ENCODE measurements at regions not wholly inside any gene's neighbourhood (a gene's known extent, or its start where the extent isn't known, plus 50 kb on each side); places are given as distances from the start of the nearest gene placed in this dataset.

DNA sequence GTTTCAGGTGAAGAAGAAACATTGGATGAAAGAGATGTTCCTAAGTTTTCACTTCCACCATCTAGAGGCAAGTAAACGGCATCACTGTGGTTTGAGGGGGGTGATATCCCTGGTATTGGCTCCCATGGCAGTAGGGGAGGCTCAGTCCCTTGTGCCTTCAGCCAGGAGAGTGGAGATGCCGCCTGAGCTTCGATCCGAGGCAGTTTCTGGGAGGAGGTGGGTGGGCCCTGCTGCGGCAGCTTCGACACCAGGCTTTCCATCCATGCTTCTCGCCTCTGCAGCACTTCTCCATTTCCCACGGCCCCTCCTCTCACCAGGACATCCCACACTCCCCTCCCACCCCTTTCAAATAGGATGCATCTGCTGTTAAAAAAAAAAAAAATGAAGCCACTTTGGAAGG lies 258.3 kb downstream of the GADD45G start:
- H3K4me3 ChIP-seq (ENCODE audit: insufficient read length, low read depth), result no peak overlapping the region
- no peaks in the 10 kb centered on the region for H3K27me3 ChIP-seq (ENCODE audit: insufficient read depth, insufficient read length)
- DNase-seq (ENCODE audit: low read depth, low spot score), result no peak
- no peaks in the 10 kb centered on the region for H3K4me1 ChIP-seq (ENCODE audit: insufficient read depth, insufficient read length)
- no peaks in the 10 kb centered on the region for H3K36me3 ChIP-seq (ENCODE audit: insufficient read depth, insufficient read length, low read length)
- peaks cover 6% of the 10 kb centered on the region for H3K9me3 ChIP-seq (ENCODE audit: insufficient read depth, low read length)
- no peak for TF ChIP-seq YY1 (IDR thresholded peaks at IDR 0.05; ENCODE audit: insufficient read depth, insufficient read length)
- TF ChIP-seq ZNF274 (IDR thresholded peaks at IDR 0.05; ENCODE audit: low read depth, low read length), result no peak
- no peak for TF ChIP-seq SUZ12 (IDR thresholded peaks at IDR 0.05; ENCODE audit: extremely low read depth, insufficient read depth, insufficient read length)
- no peak overlapping the region for H3K9ac ChIP-seq (ENCODE audit: insufficient read length, low read depth)

GRCh38 chr9:89863837-89864236 lies 259.0 kb downstream of the GADD45G start:
- no peaks in the 10 kb centered on the region for H3K36me3 ChIP-seq (ENCODE audit: insufficient read depth, insufficient read length, low read length)
- no peaks in the 10 kb centered on the region for H3K9me3 ChIP-seq (ENCODE audit: insufficient read depth, low read length)
- H3K4me1 ChIP-seq (ENCODE audit: insufficient read depth, insufficient read length), result no peaks in the 10 kb centered on the region
- no peak overlapping the region for H3K9ac ChIP-seq (ENCODE audit: insufficient read length, low read depth)
- TF ChIP-seq YY1 (IDR thresholded peaks at IDR 0.05; ENCODE audit: insufficient read depth, insufficient read length) (no peak), ZNF274 (IDR thresholded peaks at IDR 0.05; ENCODE audit: low read depth, low read length) (no peak), SUZ12 (IDR thresholded peaks at IDR 0.05; ENCODE audit: extremely low read depth, insufficient read depth, insufficient read length) (no peak)
- no peak for DNase-seq (ENCODE audit: low read depth, low spot score)
- no peak overlapping the region for H3K4me3 ChIP-seq (ENCODE audit: insufficient read length, low read depth)
- H3K27me3 ChIP-seq (ENCODE audit: insufficient read depth, insufficient read length), result no peaks in the 10 kb centered on the region

DNA sequence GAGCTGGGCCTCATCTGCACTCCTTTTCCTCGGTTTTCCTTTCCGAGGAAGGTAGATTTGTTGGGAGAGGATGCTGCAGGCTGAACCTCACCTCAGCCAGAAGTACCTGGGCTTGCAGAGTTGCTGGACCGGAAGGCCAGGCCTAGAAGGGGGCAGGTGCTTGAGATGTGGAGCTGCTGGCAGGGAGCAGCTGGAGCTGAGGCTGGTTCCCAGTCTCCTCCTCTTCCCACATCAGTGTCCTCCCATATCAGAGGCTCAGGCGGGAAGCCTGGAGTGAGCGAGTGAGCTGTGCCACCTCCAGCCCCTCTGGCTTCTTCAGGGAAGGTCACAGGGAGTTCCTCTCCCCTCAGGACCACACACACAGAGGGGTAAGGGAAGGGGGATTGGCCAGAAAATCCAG lies 259.4 kb downstream of the GADD45G start:
- no peak overlapping the region for H3K9ac ChIP-seq (ENCODE audit: insufficient read length, low read depth)
- H3K4me1 ChIP-seq (ENCODE audit: insufficient read depth, insufficient read length), result no peaks in the 10 kb centered on the region
- no peaks in the 10 kb centered on the region for H3K9me3 ChIP-seq (ENCODE audit: insufficient read depth, low read length)
- no peaks in the 10 kb centered on the region for H3K36me3 ChIP-seq (ENCODE audit: insufficient read depth, insufficient read length, low read length)
- H3K4me3 ChIP-seq (ENCODE audit: insufficient read length, low read depth), result no peak overlapping the region
- no peak for TF ChIP-seq ZNF274 (IDR thresholded peaks at IDR 0.05; ENCODE audit: low read depth, low read length)
- TF ChIP-seq SUZ12 (IDR thresholded peaks at IDR 0.05; ENCODE audit: extremely low read depth, insufficient read depth, insufficient read length), result no peak
- no peak for TF ChIP-seq YY1 (IDR thresholded peaks at IDR 0.05; ENCODE audit: insufficient read depth, insufficient read length)
- DNase-seq (ENCODE audit: low read depth, low spot score), result no peak
- no peaks in the 10 kb centered on the region for H3K27me3 ChIP-seq (ENCODE audit: insufficient read depth, insufficient read length)

GRCh38 chr9:89864731-89865130 lies 259.9 kb downstream of the GADD45G start:
- Histone ChIP-seq H3K9ac (ENCODE audit: insufficient read length, low read depth) (no peak overlapping the region), H3K9me3 (ENCODE audit: insufficient read depth, low read length) (no peaks in the 10 kb centered on the region), H3K27me3 (ENCODE audit: insufficient read depth, insufficient read length) (no peaks in the 10 kb centered on the region), H3K4me3 (ENCODE audit: insufficient read length, low read depth) (no peak overlapping the region), H3K4me1 (ENCODE audit: insufficient read depth, insufficient read length) (no peaks in the 10 kb centered on the region), H3K36me3 (ENCODE audit: insufficient read depth, insufficient read length, low read length) (no peaks in the 10 kb centered on the region)
- TF ChIP-seq SUZ12 (IDR thresholded peaks at IDR 0.05; ENCODE audit: extremely low read depth, insufficient read depth, insufficient read length), result no peak
- no peak for TF ChIP-seq ZNF274 (IDR thresholded peaks at IDR 0.05; ENCODE audit: low read depth, low read length)
- TF ChIP-seq YY1 (IDR thresholded peaks at IDR 0.05; ENCODE audit: insufficient read depth, insufficient read length), result no peak
- DNase-seq (ENCODE audit: low read depth, low spot score), result no peak

DNA sequence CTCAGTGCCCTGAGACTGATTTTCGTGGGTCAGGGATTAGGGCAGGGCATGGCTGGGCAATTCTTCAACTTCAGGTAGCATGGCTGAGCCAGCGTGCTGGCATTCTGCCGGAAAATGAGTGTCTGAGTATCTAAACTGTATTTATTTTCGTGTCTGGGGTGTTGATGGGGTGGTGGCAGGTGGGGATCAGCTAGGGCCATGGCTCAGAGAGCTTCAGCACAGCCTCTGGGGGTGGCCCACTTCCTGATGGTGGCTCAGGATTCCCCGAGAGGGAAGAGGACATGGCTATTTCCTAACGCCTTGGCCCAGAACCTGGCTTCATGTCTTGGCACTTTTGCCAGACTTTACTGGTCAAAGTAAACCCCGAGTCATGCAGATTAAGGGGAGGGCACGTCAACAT lies 260.5 kb downstream of the GADD45G start:
- Histone ChIP-seq H3K4me1 (ENCODE audit: insufficient read depth, insufficient read length) (no peaks in the 10 kb centered on the region), H3K4me3 (ENCODE audit: insufficient read length, low read depth) (no peak overlapping the region), H3K36me3 (ENCODE audit: insufficient read depth, insufficient read length, low read length) (no peaks in the 10 kb centered on the region), H3K9ac (ENCODE audit: insufficient read length, low read depth) (no peak overlapping the region), H3K27me3 (ENCODE audit: insufficient read depth, insufficient read length) (no peaks in the 10 kb centered on the region), H3K9me3 (ENCODE audit: insufficient read depth, low read length) (no peaks in the 10 kb centered on the region)
- TF ChIP-seq YY1 (IDR thresholded peaks at IDR 0.05; ENCODE audit: insufficient read depth, insufficient read length), result no peak
- no peak for TF ChIP-seq SUZ12 (IDR thresholded peaks at IDR 0.05; ENCODE audit: extremely low read depth, insufficient read depth, insufficient read length)
- no peak for TF ChIP-seq ZNF274 (IDR thresholded peaks at IDR 0.05; ENCODE audit: low read depth, low read length)
- DNase-seq (ENCODE audit: low read depth, low spot score), result no peak

DNA sequence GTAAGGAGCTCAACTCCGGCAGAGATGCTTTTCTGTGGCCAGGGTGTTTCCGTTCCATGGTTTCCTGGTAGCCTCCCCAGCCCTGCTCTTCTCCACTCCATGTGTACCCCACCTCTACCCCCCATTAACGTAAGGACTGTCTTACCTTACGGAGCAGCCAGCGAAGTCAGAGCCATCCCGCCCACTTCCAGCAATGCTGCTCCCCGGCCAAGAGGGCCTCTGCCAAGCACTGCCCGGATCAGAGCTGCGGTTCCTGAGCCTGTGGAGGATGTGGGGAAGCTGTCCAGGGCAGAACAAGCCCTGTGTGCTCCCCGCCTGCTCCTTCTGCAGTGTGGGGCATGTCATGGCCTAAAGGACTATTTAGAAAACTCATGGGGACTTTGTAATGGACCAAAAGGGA lies 261.2 kb downstream of the GADD45G start:
- Histone ChIP-seq H3K4me1 (ENCODE audit: insufficient read depth, insufficient read length) (no peaks in the 10 kb centered on the region), H3K9ac (ENCODE audit: insufficient read length, low read depth) (no peak overlapping the region), H3K36me3 (ENCODE audit: insufficient read depth, insufficient read length, low read length) (no peaks in the 10 kb centered on the region), H3K9me3 (ENCODE audit: insufficient read depth, low read length) (no peaks in the 10 kb centered on the region), H3K4me3 (ENCODE audit: insufficient read length, low read depth) (no peak overlapping the region), H3K27me3 (ENCODE audit: insufficient read depth, insufficient read length) (no peaks in the 10 kb centered on the region)
- no peak for DNase-seq (ENCODE audit: low read depth, low spot score)
- TF ChIP-seq ZNF274 (IDR thresholded peaks at IDR 0.05; ENCODE audit: low read depth, low read length) (no peak), YY1 (IDR thresholded peaks at IDR 0.05; ENCODE audit: insufficient read depth, insufficient read length) (no peak), SUZ12 (IDR thresholded peaks at IDR 0.05; ENCODE audit: extremely low read depth, insufficient read depth, insufficient read length) (no peak)

DNA sequence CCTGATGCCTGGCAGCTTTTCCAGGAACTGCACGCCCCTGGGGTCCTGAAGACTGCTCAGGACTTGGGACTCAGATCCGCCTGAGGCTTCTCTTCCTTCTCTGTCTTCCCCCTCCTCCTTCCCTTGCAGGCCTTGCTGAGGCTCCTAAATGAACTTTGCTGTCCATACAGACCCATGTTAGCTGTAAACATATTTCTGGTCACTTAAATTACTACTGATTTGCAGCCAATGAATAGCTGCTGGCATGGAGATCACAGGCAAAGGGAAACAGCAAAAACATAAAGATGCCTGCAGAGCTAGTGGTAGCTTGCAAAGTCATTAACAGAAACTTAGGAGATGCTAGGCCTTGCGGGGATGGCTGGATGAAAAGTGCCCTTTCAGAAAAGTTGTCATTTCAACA lies 261.9 kb downstream of the GADD45G start:
- TF ChIP-seq ZNF274 (IDR thresholded peaks at IDR 0.05; ENCODE audit: low read depth, low read length) (no peak), SUZ12 (IDR thresholded peaks at IDR 0.05; ENCODE audit: extremely low read depth, insufficient read depth, insufficient read length) (no peak), YY1 (IDR thresholded peaks at IDR 0.05; ENCODE audit: insufficient read depth, insufficient read length) (no peak)
- Histone ChIP-seq H3K9ac (ENCODE audit: insufficient read length, low read depth) (no peak overlapping the region), H3K4me3 (ENCODE audit: insufficient read length, low read depth) (no peak overlapping the region), H3K4me1 (ENCODE audit: insufficient read depth, insufficient read length) (no peaks in the 10 kb centered on the region), H3K9me3 (ENCODE audit: insufficient read depth, low read length) (no peaks in the 10 kb centered on the region), H3K27me3 (ENCODE audit: insufficient read depth, insufficient read length) (no peaks in the 10 kb centered on the region), H3K36me3 (ENCODE audit: insufficient read depth, insufficient read length, low read length) (no peaks in the 10 kb centered on the region)
- no peak for DNase-seq (ENCODE audit: low read depth, low spot score)

DNA sequence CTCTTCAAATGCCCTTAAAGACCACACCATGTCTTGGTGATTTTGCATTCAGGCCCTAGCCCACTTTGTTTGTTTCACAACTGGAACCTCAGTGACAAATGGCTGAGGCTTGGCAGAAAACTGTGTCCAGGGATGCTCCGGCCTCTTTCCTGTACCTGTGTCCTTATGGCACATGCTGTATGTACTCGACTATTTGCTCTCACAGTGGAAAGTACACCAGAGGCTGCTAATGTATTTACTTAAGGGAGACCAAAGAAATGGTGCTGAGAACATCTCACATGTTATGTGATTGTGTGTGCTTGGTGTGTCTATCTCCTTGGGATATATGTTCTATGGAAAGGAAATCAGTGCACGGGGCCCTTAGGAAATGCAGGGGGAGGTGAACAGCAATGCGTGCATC lies 263.3 kb downstream of the GADD45G start:
- no peak for DNase-seq (ENCODE audit: low read depth, low spot score)
- H3K4me1 ChIP-seq (ENCODE audit: insufficient read depth, insufficient read length), result no peaks in the 10 kb centered on the region

More for the DNA sequence above, 263.3 kb downstream of the GADD45G start:
- Histone ChIP-seq H3K9me3 (ENCODE audit: insufficient read depth, low read length) (no peaks in the 10 kb centered on the region), H3K27me3 (ENCODE audit: insufficient read depth, insufficient read length) (no peaks in the 10 kb centered on the region), H3K36me3 (ENCODE audit: insufficient read depth, insufficient read length, low read length) (no peaks in the 10 kb centered on the region), H3K9ac (ENCODE audit: insufficient read length, low read depth) (no peak overlapping the region), H3K4me3 (ENCODE audit: insufficient read length, low read depth) (no peak overlapping the region)
- TF ChIP-seq ZNF274 (IDR thresholded peaks at IDR 0.05; ENCODE audit: low read depth, low read length) (no peak), SUZ12 (IDR thresholded peaks at IDR 0.05; ENCODE audit: extremely low read depth, insufficient read depth, insufficient read length) (no peak), YY1 (IDR thresholded peaks at IDR 0.05; ENCODE audit: insufficient read depth, insufficient read length) (no peak)
